HG03108 (cell line): ENCODE measurements at regions not wholly inside any gene's neighbourhood (a gene's known extent, or its start where the extent isn't known, plus 50 kb on each side); places are given as distances from the start of the nearest gene placed in this dataset.
"Not testable (repeated sequence)": the region's sequence is repeated elsewhere in the genome, so short reads cannot be mapped to it uniquely, and the experiment has no call there.

Experiments
- ATAC-seq: cut with Tn5 transposase; IDR thresholded peaks from one replicate; pipeline ENCODE4 v1.9.1; 2021; ENCODE audit warnings: moderate library complexity; ENCODE audit not compliant: unreplicated experiment

DNA sequence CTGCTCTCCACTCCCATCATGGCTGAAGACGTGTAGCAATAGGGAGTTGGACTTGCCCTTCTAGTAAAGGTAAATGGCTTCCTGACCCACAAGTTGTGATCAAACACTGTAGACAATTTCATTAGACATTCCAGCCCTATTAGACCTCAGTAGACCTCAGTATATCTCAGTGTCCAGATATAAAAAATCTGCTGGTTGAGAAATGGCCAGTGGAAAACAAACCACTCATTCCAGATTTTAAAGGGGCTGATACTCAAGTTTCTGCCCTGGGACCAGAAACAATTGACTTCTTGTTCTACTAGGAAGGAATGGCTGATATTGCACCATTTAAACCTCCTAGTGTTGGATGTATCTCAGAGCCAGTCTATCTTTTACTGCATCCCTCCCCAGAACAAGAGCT, 613.2 kb downstream of the PDCD6IP start:
- ATAC-seq = no peak

DNA sequence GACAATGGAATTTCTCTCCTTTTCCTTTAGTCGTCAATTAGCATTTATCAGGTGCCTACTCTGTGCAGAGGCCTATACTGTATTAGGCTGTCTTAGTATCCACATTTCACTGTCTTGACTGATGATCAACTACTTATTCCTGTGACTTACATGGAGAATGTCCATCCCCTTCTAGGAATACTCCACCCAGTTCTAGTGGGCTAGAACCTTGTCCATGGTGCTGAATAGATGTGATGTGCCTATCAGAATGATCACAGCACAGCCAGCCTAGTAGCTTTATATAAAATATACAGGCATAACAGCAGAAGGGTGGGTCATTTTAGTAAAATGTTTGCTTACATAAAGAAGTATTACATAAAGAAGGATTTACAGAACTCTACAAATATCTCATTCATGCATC, 621.4 kb downstream of the PDCD6IP start:
- ATAC-seq = no peak

DNA sequence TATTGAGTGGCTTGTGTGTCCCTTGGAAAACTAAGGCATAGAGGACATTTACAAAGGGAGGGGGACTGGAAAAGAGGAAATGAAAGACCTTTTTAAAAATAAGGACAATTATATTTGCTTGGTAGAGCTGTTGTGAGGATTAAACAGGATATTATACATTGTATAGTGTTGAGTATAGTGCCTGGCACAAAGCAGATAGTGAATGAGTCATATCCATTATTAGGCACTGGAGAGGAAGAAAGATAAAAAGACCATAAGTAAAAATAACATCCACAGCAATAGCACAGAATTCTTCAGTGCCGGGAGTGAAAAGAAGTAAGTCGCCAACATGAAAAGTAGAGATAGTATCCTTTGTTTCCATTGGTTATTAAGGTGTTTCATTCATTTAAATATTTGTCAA, 623.3 kb downstream of the PDCD6IP start:
- no peak for ATAC-seq

DNA sequence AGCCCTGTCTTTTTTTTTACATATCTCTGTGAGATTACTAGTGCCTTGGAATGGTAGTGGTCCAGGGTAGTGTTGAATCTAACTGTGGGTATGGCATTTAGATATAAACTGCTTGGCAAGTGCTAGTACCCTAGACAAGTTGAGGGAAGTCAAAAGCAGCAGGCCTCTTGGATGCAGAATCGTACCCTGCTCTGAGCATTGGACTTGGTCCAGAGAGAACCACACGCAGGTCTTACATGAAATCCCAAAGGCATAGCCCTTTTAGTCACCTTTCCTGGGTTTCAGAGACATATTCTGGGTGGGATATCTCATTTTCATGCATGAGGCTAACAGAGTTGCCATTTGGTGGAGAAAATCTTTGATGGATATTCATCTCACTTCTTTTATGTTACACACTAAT, 641.4 kb downstream of the PDCD6IP start:
- no peak for ATAC-seq

DNA sequence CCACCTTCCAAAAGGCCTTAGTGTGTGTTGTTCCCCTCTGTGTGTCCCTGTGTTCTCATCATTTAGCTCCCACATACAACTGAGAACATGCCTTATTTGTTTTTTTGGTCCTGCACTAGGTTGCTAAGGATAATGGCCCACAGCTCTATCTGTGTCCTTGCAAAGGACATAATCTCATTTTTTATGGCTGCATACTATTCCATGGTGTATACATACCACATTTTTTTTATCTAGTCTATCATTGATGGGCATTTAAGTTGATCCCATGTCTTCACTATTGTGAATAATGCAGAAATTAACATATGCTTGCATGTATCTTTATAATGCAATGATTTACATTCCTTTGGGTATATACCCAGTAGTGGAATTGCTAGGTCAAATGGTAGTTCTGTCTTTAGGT, 645.7 kb downstream of the PDCD6IP start:
- no peak for ATAC-seq

DNA sequence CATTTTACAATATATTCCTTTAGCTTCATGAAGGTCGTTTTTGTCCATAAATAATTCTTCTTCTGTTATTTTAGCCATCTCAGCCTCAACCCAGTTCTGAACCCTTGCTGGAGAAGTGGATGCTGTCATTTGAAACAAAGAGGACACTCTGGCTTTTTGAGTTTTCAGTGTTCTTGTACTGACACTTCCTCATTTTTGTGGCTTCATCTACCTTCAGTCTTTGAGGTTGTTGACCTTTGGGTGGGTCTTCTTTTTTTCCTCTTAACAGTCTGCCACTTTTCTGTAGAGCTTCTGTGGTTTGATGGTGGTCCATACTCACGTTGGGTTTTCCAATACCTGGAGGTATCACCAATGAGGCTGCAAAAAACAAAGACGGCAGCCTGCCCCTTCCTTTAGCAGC, 650.9 kb downstream of the PDCD6IP start:
- ATAC-seq = no peak

DNA sequence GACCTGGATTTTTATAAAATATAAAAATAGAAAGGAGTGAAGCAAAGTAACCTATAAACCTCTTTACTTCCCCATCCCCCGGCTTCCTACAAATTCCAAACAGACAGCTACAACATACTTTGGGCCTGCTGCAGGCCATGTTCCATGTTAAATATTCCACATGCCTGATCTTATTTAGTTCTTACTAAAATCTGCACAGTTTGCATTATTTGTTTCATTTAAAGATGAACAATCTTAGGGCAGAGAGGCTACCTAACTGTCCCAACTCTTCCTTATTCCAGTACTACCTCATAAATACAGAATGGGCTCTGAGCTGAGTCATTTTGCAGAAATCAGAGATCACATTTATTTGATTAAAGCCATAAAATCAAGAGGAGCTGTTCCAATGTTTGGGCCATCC, 665.0 kb downstream of the PDCD6IP start:
- no peak for ATAC-seq

DNA sequence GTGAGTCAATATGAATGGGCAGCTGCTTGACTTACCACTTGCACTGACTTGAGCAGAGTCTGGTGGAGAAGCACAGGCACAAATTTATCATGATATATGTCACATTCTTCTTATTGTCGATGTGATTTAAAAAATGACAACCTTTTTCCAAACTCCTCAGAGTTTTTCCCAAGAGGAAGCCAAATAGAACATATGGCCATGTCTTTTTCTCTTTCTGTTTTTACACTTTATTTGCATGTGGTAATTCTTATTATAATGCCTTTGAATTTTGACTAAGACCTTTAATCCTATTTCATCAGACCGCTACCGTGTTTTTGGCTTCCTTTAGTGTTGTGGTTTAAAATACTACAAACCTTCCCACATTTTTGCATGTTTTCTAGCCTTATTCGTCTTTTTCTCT, 666.2 kb downstream of the PDCD6IP start:
- no peak for ATAC-seq

DNA sequence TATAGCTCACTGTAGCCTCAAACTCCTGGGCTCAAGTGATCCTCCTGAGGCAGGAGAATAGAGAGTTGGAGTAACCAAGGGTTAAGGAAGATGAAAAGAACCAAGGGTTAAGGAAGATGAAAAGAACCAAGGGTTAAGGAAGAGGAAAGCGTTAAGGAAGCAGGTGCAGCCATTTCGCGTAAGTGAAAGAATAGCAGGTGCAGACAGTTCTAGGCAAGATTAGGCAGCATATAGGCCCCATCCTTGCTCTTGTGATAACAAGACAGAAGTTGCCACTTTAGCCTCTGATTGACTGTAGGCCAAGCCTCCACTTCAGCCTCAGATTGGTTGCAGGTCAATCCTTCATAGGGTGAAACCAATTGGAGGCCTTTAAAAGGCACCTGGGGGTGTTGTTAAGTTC, 677.4 kb downstream of the PDCD6IP start:
- ATAC-seq = no peak

DNA sequence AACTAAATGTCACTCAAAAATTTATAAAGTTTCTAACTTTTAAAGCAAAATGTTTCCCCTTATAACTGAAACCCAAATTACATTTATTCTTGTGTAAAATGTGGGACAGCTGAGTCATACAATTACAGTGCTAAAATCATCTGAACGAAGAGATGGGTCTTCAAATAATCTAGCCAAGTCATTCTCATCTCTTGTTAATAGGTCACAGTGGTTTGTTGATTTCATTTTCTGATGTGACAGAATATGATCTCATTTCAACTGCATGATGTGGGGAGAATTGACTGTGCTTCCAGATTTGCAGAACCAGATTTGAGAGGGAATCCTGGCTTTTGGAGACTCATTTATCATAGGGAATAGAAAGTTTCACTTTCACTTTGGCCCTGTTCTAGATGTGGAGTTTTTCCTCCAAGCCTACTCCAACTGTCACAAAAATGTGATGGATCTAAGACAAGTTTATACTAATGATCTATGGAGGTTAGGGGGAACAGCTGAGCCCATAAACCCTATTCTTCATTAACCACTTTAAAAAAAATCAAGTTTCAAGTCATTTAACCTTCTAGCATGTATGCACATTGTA, 685.0 kb downstream of the PDCD6IP start:
- ATAC-seq = no peak

DNA sequence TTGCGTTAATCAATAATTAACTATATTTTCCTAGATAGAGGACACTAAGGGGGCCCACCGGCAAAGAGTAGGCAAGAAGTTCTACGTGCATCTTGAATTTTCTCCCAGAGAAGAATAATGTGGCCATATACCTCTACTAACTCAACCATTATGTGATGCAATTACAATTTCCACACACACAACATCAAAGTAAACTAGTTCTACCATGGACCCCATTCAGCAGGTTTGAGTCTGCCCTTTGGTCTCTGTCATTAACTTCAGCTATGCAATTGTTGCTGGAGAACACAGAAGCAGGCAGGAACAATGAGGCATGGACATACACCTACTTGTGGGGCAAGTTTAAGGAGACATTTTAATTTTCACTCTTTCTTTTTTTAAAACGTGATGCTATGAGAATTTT, 705.9 kb downstream of the PDCD6IP start:
- ATAC-seq = no peak

DNA sequence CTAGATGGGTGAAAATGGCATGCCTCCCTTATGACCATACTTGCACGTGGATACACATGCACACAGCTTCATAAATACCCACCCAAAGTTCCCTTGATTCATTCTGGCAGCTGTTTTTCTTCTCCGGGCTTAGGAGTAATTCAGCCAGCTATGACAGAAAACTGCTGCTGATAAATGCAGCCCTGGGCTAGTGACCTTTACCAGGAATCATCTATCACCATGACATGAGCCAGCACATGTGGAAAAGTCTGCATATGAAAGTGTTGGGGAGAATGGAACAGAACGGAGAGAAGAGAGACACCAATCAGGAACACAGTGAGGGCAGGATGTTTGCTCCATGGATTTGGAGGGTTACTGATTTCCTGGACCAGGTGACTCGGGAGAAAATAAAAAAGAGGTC, 706.3 kb downstream of the PDCD6IP start:
- ATAC-seq = no peak

DNA sequence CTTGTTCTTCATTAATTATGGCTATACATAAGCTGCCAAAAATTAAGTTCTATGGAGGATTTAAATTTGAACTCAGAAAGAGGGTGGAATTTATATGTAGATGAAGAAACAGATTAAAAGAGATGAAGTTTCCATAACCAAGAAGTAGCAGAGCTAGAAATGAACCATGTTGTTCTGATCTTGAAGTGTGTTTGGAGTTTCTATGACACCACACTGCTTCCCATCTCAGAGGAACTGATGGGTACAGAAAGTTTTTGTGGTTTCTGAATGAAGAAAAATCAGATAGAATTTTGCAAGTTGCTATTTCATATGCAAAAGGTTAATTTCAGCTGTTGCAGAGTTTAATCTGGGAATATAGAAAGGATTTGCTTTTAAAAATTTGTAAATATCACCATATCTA, 710.3 kb downstream of the PDCD6IP start:
- no peak for ATAC-seq

DNA sequence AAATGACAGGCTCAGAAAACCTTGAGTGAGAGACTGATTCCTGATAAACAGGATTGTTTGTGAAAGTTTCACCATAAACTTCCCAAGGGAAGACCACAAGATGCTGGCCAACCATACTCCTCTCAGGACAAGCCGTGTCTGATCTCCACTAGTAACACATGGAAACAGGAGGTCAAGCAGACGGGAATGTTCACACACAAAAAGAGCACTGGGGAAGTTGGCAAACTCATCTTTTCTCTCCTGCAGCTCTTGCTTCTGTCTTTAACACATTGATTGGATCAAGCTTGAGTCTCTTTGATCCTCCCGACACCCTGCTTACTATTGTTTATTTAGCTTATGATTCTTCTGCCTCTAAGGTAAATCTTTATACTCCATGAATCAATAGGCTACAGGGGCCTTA, 713.5 kb downstream of the PDCD6IP start:
- no peak for ATAC-seq

DNA sequence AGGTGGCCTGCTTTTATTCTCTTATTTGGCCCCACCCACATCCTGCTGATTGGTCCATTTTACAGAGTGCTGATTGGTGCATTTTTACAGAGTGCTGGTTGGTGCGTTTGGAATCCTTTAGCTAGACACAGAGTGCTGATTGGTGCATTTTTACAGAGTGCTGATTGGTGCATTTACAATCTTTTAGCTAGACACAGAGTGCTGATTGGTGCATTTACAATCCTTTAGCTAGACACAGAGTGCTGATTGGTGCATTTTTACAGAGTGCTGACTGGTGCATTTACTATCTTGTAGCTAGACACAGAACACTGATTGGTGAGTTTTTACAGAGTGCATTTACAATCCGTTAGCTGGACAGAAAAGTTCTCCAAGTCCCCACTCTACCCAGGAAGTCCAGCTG, 720.6 kb downstream of the PDCD6IP start:
- ATAC-seq = not testable (repeated sequence)

DNA sequence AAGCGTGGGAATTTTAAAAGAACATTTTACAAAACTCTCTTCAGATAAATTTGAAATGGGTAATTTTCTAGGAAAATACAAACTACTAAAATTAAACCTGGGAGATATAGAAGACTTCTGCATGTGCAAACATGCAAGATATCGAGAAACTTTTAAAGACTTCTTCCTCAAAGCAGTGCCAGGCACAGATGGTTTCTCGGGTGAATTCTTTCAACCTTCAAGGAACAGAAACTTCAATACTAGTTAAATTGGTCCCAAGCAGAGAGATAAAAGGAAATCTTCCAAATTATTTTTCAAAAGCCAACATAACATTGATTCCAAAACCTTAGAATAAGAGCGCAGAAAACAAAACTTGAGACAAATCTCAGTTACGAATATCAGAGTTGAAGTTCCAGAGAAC, 732.7 kb downstream of the PDCD6IP start:
- no peak for ATAC-seq

DNA sequence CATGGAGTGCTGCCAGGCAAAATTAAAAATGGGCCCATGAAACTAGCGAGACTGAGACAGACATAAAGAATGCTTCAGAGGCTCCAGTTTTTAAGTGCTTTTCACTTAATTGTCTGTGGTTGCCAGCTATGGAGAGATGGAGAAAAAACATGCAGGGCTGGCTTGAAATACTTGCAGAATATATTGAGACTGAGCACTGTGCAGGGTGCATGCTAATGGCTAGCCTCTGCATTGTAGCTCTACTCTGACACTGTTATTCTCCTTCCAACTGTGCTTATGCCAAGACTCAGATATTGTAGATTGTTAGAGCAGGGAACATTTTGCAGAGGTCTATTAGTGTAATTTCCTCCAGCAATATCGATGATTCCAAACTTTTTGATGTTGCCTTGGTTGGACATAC, 735.0 kb downstream of the PDCD6IP start:
- no peak for ATAC-seq

DNA sequence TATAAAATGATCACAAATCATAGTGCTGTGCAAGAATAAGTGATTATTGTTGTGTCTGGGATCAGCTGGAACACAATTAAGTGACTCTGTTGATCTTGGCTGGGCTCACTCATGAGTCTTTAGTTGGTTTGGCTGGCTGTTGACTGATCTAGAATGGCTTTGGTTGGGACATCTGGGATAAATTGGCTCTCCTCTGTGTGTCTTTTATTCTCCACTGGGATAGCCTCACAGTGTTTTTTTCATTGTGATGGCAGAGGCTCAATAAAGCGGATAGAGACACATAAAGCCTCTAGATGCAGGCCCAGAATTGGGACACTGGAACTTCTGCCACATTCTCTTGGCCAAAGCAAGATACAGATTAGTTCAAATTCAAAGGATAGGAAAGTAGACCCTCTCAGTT, 735.6 kb downstream of the PDCD6IP start:
- ATAC-seq = no peak

DNA sequence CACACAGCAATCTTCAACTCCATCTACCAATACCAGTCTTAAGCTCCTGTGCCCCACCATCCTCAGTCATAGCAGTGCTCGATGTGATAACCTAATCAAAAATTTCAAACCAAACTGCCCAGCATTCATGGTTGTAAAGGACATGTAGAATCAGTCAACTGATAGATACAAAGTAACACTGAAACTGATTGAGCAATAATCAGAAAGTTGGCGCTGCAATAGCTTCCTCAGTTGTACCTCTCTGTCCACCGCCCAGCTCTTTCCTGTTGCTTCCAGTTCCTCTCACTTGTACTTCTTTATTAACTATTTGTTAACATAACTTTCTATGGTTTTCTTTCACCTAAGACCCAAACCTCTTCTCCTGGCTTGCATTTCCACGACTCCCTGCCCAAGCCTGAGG, 745.7 kb downstream of the PDCD6IP start:
- no peak for ATAC-seq

DNA sequence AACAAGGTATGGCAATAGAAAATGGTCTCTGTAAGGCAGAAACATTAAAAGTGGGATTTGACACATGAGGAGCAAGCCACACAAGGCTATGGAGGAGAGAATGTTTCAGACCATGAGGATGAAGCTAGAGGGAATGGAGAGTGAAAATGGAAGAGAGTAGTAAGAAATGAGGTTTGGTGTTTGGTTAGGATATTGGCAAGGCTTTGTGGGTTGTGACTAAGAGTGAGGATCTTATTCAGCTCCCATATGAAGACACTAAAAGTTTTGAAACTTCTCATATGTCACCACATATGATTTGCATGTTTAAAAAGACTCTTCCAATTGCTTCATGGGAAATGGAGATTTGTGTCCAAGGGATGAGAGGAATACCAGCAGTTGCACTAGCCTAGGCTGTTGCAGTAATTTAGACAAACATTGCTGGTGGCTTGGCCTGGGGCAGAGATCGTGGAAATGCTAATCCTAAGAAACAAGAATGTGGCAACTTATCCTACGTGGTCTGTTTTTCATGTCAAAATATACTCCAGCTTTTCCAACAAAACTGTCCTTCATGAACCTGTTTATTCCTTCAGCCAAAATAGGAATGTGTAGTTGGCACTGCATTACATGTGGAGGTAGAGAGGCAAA, 749.0 kb downstream of the PDCD6IP start:
- ATAC-seq = no peak

DNA sequence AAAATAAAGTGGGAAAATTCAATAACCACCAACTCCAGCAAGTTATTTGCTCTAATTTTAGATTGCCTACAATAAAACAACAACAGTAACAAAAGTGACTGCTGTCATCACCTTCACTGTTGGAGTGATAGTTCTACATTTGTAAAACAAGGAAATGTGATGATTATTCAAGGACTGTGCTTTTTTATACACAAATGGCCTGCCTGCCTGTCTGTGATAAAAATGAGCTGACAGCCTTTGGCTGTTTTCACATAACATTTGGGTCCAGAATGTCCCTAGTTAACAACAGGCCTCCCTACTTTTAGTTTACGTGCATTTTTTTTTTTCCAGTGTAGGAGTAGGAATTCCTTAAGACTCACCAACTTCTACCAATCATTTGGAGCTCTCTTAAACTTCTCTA, 768.8 kb downstream of the PDCD6IP start:
- ATAC-seq = no peak

DNA sequence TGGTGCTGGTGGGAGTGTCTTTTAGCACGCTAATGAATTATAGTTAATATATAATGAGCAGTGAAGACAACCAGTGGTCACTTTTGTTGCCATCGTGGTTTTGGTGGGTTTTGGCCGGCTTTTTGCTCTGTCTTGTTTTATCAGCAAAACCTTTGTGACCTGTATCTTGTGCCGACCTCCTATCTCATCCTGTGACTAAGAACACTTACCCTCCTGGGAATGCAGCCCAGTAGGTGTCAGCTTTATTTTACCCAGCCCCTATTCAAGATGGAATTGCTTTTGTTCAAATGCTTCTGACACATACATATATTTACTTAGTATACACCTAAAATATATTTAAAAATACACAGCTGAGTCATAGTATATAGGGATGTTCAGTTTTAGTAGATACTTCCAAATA, 770.3 kb downstream of the PDCD6IP start:
- no peak for ATAC-seq

DNA sequence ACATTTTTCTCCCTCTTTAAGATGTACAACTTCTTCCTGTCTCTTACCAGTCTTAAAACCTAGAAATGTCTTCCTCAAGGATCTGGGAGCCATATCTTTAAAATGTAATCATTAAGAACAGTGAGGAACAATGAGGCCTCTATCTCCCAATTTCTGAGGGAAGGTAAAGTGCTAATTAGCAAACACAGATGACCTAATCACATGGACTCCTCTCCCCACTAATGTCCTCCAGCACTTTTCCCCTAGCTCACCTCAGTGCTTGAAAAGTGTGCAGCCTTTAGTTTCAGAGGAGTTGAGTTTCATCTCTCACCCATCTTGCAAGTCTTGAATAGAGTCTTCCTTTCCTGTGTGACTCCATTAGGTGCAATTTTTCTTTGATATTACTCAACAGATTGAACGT, 771.0 kb downstream of the PDCD6IP start:
- ATAC-seq = no peak
